ENCODE measurements at regions not wholly inside any gene's neighbourhood (a gene's known extent, or its start where the extent isn't known, plus 50 kb on each side); places are given as distances from the start of the nearest gene placed in this dataset.
A peak's percentile ranks its signal among the peaks of the same experiment; 100 is the strongest.
"Not testable (repeated sequence)": the region's sequence is repeated elsewhere in the genome, so short reads cannot be mapped to it uniquely, and the experiment has no call there.

DNA sequence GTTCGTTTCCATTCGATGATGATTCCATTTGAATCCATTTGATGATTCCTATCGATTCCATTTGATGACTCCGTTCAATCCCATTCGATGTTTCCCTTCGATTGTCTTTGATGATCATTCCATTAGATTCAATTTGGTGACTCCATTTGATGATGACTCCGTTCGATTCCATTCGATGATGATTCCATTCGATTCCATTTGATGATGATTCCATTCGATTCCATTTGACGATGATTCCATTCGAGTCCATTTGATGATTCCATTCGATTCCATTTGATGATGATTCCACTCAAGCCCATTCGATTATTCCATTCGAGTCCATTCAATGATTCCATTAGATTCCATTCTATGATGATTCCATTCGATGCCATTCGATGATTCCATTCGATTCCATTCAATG, 2730.6 kb downstream of the RPIA start:
- DNase-seq (ENCODE audit: low spot score): not testable (repeated sequence)

- DNase-seq (ENCODE audit: low spot score): not testable (repeated sequence)
These were observed 2735.7 kb downstream of the RPIA start for GRCh38 chr2:91427148-91427547.

GRCh38 chr2:91441932-91442245, 2750.4 kb downstream of the RPIA start:
- DNase-seq (ENCODE audit: low spot score): not testable (repeated sequence)

- peak; percentile 43 for DNase-seq (ENCODE audit: low spot score)
These were observed 2750.9 kb downstream of the RPIA start for GRCh38 chr2:91442246-91442905.

GRCh38 chr2:91442906-91443729, 2751.6 kb downstream of the RPIA start:
- DNase-seq (ENCODE audit: low spot score): peak; percentile 37

- peak; percentile 18 for DNase-seq (ENCODE audit: low spot score)
These were observed 2752.2 kb downstream of the RPIA start for GRCh38 chr2:91443730-91444115.

DNA sequence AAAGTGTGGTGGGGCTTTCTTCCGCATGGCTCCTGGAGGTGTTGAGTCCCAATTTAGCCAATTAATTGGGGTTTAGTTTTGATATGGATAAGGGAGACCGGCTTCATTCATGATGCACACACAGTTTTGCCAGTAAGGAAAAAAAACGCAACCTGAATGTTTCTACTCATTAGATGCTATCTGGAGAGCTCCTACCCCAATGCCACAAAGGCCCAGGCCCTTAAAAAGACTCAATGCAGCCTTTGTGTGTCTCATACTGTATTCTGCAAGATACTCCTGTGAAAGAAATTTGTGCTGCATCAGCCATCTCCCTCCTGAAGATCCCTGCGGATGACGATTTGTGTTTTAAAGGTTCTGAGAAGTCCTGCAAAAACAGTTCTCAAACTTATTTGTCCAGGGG, 2754.2 kb downstream of the RPIA start:
- DNase-seq (ENCODE audit: low spot score): peak; percentile 33

- DNase-seq (ENCODE audit: low spot score): not testable (repeated sequence)
These were observed 2755.0 kb downstream of the RPIA start for GRCh38 chr2:91446489-91446888.

GRCh38 chr2:91446915-91447314, 2755.4 kb downstream of the RPIA start:
- DNase-seq (ENCODE audit: low spot score): not testable (repeated sequence)

GRCh38 chr2:91447508-91447907, 2756.0 kb downstream of the RPIA start:
- not testable (repeated sequence) for DNase-seq (ENCODE audit: low spot score)

- not testable (repeated sequence) for DNase-seq (ENCODE audit: low spot score)
These were observed 2770.8 kb downstream of the RPIA start for GRCh38 chr2:91462292-91462691.

DNA sequence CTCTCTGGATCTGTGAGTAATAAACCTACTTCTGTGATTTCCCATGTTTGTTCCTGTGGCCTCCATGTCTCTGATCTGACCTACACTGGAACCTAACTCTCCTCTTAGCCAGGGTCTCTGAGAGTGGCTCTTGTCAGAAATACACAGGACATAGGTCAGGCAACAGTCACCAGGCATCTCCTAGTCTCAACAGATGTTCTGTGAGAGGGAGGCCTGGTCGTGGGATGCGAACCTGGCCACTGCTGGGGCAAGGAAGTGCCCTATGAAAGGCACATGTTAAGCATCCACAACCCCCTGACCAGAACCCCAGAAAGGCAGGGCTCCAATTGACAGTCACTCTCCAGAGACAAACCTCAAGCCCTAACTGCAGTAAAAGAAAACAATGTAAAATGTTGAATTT, 2771.5 kb downstream of the RPIA start:
- DNase-seq (ENCODE audit: low spot score): not testable (repeated sequence)

DNA sequence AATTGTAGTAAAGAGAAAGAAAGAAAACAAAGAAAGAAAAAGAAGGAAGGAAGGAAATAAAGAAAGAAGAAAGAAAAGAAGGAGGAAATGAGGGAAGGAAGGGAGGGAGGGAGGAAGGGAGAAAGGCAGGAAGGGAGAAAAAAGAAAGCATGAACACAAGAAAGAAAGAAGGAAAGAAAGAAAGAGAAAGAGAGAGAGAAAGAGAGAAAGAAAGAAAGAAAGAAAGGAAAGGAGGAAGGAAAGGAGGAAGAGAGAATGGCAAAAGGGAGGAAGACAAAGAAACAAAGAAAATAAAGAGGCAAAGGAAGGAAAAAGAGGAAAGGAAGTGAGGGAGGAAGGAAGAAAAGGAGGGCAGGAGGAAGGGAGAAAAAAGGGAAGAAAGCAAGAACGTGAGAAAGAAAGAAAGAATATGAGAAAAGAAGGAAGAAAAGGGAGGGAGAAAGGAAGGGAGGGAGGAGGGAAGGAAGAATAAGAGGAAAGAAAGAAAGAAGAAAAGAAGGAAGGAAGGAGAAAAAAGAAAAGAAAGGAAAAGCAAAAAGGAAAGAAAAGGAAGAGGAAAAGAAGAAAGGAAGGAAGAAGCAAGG, 2775.4 kb downstream of the RPIA start:
- DNase-seq (ENCODE audit: low spot score): not testable (repeated sequence)

DNA sequence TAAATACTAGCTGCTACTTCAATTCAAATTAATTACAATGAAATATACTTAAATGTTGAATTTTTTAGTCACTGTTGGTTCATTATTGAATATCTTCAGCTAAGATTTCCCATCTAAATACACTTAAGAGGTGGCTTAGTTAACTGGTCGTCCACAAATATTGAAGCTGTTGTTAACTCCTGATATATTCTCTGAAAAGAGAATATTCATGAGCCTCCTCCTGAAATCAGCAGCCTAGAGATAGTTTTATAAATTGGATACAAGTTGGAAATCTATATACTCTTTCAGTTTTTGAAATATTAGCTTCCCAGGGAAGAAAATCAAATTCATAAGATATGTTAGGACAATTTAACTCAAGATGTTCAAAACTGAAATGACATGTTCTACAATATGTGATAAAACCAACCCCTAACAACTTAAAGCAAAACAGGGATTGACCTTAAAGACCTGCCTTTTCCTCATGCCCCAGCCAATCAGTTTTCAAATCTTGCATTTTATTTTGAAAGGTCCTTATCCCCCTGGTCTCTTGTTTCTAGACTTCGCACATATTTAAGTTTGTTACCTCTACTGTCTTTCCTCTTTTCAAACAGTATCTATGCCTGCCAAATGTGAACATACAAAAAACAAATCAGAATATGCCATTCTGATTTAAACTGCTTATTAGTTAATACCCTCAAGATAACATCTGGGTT, 2784.9 kb downstream of the RPIA start:
- DNase-seq (ENCODE audit: low spot score): not testable (repeated sequence)

DNA sequence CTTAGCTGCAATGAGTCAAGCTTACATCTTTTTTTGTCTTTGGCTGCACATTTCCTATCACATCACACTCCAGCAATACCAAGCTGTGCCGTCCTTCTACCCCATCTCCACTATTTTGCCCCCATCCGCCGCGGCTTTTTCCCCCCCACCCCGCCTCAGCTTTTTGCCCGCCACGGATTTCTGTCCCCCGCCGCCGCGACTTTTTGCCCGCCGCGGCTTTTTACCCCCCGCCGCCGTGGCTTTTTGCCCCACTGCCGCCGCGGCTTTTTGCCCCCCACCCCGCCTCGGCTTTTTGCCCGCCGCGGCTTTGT, 2785.4 kb downstream of the RPIA start:
- DNase-seq (ENCODE audit: low spot score): peak; percentile 36

DNA sequence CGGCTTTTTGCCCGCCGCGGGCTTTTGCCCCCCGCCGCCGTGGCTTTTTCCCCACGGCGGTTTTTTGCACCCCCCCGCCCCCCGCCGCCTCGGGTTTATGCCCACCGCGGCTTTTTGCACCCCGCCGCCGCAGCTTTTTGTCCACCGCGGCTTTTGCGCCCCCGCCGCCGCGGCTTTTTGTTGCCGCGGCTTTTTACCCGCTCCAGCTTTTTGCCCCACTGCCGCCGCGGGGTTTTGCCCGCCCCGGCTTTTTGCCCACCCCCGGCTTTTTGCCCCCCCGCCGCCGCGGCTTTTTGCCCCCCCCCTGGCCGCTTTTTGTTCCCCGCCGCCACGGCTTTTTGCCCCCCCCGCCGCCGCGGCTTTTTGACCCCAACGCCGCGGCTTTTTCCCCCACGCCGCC, 2785.8 kb downstream of the RPIA start:
- not testable (repeated sequence) for DNase-seq (ENCODE audit: low spot score)

DNA sequence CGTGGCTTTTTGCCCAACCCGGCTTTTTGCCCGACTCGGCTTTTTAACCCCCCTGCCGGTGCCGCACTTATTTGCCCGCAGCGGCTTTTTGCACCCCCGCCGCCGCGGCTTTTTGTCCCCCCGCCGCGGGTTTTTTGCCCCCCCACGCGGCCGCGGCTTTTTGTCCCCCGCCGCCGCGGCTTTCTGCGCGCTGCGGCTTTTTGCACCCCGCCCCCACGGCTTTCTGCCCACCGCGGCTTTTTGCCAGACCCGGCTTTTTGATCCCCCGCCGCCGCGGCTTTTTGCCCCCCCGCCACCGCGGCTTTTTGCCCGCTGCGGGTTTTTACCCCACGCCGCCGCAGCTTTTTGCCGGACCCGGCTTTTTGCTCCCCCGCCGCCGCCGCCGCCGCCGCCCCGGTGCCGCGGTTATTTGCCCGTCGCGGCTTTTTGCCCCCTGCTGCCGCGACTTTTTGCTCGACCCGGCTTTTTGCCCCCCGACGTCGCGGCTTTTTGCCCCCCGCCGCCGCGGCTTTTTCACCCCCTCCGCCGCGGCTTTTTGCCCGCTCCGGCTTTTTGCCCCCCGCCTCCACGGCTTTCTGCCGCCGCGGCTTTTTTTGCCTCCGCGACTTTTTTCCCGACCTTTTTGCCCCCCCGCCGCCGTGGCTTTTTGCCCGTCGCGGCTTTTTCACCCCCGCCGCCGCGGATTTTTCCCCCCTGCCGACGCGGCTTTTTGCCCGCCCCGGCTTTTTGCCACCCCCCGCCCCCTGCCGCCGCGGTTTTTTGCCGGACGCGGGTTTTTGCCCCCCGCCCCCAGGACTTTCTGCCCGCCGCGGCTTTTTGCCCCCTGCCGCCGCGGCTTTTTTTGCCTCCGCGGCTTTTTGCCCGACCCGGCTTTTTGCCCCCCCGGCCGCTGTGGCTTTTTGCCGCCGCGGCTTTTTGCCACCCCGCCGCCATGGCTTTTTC, 2786.5 kb downstream of the RPIA start:
- DNase-seq (ENCODE audit: low spot score): peak; percentile 51

GRCh38 chr2:91478851-91479718, 2787.6 kb downstream of the RPIA start:
- DNase-seq (ENCODE audit: low spot score): peak; percentile 24

- DNase-seq (ENCODE audit: low spot score): not testable (repeated sequence)
These were observed 2793.8 kb downstream of the RPIA start for GRCh38 chr2:91485226-91485625.
